Spleen (tissue), 7 donors: ENCODE measurements at regions not wholly inside any gene's neighbourhood (a gene's known extent, or its start where the extent isn't known, plus 50 kb on each side); places are given as distances from the start of the nearest gene placed in this dataset.

Experiments used
- POLR2A ChIP-seq, 3 donors: fragments of 450-650 bp; IDR thresholded peaks; one replicate each; pipeline ENCODE4 v1.5.1; 2017; ENCODE audit warnings: antibody characterized with exemption in 3 of 3, mild to moderate bottlenecking in 1 of 3
- POLR2AphosphoS5 ChIP-seq, 3 donors: sonication (generic); formaldehyde crosslinking; IDR thresholded peaks; one replicate each; pipeline ENCODE4 v1.5.1; 2017; ENCODE audit warnings: antibody characterized with exemption in 3 of 3
- TF ChIP-seq, protein P1 (sequence below), 11 experiments: fragments of 200-600 bp in 7 of 11; fragments of 450-650 bp in 4 of 11; sonication (generic) in 4 of 11; IDR thresholded peaks in 8 of 11; conservative IDR thresholded peaks in 3 of 11; 1 replicate in 7 of 11; 2 replicates in 4 of 11; pipeline versions ENCODE4 v1.4.0 to v1.8.0; 2016 to 2021; ENCODE audit warnings: antibody characterized with exemption in 11 of 11, inconsistent platforms in 4 of 11, mild to moderate bottlenecking in 1 of 11
- donor health status: DM: no; HTN: no; CAD: no; lungs with moderate emphysema.
- donor health status: DM: no; HTN: no; CAD: no.
- donor health status: DM: no; HTN: no; CAD: no.

DNA sequence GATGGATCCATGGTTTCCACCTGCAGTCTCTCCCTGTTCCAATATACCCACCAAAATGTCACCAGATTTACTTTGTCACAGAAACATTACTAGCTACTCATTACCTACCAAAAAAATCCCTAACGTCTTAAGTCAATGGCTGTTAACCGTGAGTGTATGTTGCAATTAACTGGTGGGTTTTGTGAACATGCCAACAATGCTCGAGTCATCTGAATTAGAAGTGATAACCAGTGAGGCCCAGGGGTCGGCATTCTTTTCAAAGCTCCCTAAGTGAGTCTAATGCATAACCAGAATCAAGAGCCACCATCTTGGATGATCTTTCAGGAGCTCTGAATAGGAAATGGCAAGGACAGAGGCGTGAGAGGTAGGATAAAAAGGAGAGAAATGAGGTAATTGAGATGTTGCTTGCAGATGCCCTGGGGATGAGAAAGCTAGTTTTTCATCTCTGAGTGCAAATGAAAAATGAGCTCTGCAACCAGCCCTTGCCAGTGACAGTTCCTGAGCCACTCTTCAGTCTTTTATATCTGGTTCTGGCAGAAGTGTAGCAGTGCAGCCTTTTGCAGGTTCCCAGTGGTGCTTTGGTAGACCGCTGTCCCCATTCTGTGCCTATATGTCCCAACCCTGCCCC lies 130.0 kb upstream of the RND3 start:
- TF ChIP-seq, protein P1, sequence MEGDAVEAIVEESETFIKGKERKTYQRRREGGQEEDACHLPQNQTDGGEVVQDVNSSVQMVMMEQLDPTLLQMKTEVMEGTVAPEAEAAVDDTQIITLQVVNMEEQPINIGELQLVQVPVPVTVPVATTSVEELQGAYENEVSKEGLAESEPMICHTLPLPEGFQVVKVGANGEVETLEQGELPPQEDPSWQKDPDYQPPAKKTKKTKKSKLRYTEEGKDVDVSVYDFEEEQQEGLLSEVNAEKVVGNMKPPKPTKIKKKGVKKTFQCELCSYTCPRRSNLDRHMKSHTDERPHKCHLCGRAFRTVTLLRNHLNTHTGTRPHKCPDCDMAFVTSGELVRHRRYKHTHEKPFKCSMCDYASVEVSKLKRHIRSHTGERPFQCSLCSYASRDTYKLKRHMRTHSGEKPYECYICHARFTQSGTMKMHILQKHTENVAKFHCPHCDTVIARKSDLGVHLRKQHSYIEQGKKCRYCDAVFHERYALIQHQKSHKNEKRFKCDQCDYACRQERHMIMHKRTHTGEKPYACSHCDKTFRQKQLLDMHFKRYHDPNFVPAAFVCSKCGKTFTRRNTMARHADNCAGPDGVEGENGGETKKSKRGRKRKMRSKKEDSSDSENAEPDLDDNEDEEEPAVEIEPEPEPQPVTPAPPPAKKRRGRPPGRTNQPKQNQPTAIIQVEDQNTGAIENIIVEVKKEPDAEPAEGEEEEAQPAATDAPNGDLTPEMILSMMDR (IDR thresholded peaks at IDR 0.05 in 8 of 11, conservative IDR thresholded peaks at IDR 0.05 in 3 of 11) = no peak
- no peak for TF ChIP-seq POLR2AphosphoS5 (IDR thresholded peaks at IDR 0.05)
- TF ChIP-seq POLR2A (IDR thresholded peaks at IDR 0.05) = no peak
